Tibial nerve (tissue), 3 donors: ENCODE measurements at regions not wholly inside any gene's neighbourhood (a gene's known extent, or its start where the extent isn't known, plus 50 kb on each side); places are given as distances from the start of the nearest gene placed in this dataset.

Experiments
- POLR2A ChIP-seq, 2 donors: fragments of 450-650 bp; IDR thresholded peaks; one replicate each; pipeline ENCODE4 v1.6.1; 2017; ENCODE audit warnings: antibody characterized with exemption in 2 of 2, mild to moderate bottlenecking in 2 of 2, moderate library complexity in 2 of 2
- TF ChIP-seq, protein P1 (sequence below), 5 experiments: fragments of 200-600 bp in 3 of 5; fragments of 450-650 bp in 2 of 5; sonication (generic) in 3 of 5; IDR thresholded peaks; one replicate each; pipeline ENCODE4 v1.5.1; 2016 to 2019; ENCODE audit warnings: antibody characterized with exemption in 5 of 5, mild to moderate bottlenecking in 3 of 5, moderate library complexity in 2 of 5

DNA sequence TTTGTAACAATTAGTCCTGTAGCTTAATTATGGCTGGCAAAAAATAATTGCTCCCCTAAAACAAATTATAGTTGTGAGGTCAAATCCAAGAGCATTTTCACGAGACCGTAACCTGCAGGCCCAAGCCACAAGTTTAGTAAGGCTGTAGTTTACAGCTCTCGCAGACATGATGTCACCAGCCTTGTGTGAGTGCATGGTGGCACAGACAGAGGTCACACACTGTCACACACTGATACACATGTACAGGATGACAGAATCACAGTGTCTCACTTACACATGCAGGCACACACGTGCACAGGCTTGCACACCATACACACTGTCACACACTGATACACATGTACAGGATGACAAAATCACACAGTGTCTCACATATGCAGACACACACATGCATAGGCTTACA lies 518.8 kb downstream of the IRX1 start:
- TF ChIP-seq, protein P1, sequence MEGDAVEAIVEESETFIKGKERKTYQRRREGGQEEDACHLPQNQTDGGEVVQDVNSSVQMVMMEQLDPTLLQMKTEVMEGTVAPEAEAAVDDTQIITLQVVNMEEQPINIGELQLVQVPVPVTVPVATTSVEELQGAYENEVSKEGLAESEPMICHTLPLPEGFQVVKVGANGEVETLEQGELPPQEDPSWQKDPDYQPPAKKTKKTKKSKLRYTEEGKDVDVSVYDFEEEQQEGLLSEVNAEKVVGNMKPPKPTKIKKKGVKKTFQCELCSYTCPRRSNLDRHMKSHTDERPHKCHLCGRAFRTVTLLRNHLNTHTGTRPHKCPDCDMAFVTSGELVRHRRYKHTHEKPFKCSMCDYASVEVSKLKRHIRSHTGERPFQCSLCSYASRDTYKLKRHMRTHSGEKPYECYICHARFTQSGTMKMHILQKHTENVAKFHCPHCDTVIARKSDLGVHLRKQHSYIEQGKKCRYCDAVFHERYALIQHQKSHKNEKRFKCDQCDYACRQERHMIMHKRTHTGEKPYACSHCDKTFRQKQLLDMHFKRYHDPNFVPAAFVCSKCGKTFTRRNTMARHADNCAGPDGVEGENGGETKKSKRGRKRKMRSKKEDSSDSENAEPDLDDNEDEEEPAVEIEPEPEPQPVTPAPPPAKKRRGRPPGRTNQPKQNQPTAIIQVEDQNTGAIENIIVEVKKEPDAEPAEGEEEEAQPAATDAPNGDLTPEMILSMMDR (IDR thresholded peaks at IDR 0.05) = no peak
- TF ChIP-seq POLR2A (IDR thresholded peaks at IDR 0.05) = no peak
